Ecto neural progenitor cell (in vitro differentiated cells): ENCODE measurements at regions not wholly inside any gene's neighbourhood (a gene's known extent, or its start where the extent isn't known, plus 50 kb on each side); places are given as distances from the start of the nearest gene placed in this dataset.

Experiments
- DNase-seq: peaks from one replicate; pipeline ENCODE4 v3.0.0-alpha.2; 2018; ENCODE audit warnings: low spot score

GRCh38 chr14:73782623-73783022, 68.4 kb upstream of the PNMA1 start:
- DNase-seq = no peak

DNA sequence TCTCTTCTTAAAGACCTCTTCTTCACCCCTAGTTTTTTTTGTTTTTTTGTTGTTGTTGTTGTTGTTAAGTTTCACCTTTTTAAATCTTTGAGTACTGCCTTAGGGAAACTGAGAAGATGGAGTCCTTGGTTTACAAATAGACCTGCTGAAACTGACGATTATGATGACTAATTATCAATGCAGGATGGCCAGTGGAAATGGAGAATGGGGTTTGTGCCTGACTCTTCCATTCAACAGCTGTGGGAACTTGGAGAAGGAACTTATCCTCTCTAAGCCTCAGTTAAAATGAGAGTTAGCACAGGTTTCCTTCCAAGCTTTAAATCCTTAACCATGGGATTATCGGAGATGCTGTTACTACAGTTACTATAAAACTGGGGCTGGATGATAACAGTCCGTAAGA, 66.7 kb upstream of the PNMA1 start:
- DNase-seq = no peak

GRCh38 chr14:73780391-73780790, 66.2 kb upstream of the PNMA1 start:
- no peak for DNase-seq

DNA sequence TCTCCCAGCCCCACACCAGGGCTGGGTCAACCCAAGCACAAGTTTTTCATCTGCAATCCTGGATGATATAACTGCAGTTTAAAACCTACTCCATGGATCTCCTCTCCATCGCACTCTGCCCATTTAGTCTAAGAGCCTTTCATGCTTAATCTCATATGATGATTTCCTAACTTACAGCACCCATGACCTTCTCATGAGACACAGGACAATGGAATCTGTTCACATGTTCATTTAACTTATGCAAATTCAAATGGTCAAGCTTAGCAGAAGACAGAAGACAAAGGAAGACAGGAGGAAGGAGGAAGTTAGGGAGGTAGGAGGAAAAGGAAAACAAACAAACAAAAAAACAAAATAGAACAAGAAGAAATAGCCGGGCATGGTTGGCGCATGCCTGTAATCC, 64.6 kb upstream of the PNMA1 start:
- no peak for DNase-seq

DNA sequence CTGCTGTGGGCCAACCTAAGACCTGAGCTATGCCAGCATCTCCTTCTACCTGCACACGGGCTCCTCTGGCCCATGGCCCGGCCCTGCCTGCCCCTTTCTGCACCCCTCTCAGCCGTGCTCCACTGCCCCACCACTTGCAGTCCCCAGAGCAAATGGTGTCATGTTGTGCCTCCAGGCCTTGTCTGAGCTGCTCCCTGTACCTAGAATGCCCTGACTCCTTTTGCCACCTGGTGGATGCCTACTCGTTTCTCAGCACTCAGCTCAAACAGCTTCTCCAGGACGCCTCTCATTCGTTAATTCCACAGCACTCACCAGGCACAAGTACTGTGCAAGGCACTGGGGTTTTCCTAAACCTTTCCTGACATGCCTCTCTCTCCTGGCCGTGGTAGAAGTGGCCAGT, 63.2 kb upstream of the PNMA1 start:
- DNase-seq = no peak

DNA sequence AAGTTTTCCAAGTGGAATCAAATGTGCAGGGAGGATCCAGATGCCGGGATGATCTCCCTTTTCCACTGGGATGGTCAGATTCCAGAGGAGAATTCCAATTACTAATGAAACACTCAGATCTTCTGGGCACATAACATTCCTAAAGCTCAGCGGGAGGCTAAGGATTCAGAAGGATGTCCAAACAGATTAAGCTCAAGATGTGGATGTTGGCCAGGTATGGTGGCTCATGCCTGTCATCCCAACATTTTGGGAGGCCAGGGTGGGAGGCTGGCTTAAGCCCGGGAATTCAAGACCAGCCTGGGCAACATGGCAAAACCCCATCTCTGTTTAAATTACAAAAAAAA, 62.0 kb upstream of the PNMA1 start:
- no peak for DNase-seq

DNA sequence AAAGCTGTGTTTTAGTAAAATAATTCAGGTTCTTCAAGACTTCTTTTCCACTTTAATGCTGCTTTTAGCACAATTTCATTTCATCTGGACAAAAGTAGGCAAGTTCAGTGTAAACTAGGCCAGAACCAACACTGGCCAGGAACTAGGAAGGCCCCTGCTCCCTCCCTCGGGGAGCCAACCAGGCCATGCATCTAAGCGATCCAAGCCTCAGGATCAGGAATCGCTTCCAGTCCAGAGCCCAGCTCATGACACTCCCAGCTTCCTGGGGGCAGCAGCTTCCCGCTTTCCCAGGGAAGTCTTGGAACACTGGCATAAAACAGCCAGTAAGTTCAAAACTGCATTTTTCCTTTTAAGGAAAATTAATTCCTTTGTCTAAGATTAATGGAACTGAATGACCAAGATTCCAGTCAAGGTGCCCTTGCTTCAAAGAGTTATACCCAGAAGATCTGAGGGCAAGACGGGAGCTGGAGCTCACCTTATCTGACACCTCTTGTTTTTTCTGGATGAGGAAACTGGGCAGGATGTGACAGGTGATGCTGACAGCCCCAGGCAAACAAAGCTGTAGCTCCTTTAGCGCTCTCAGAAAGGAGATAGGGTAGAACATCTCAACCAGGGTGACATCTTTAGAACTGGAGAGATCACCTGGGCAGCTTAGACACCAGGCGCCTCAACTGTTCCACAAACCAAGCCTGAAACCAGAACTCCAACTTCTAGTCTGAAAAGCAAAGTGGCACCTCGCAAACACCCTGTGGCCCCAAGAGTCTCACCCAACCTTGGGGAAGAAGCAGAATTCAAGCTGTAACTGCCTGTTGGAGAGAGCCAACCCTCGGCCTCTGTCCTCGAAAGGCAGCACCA, 61.4 kb upstream of the PNMA1 start:
- no peak for DNase-seq

- no peak for DNase-seq
Measured at GRCh38 chr14:73774671-73775070, 60.5 kb upstream of the PNMA1 start.

DNA sequence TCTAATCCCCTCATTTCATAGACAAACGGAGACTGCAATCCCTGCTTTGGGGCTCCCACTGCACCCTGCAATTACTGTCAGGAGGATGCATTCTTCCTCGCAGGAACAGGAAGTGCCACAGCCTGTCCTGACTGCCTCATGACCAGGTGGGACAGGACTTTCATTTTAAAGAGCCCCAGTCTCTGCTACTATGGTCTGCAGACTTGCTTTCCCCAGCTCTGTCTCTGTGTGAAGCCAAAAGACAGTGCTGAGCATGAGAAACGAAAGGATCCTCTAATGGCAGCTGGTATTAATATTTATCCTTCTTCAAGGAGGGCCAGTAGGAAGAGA, 60.0 kb upstream of the PNMA1 start:
- DNase-seq = no peak

DNA sequence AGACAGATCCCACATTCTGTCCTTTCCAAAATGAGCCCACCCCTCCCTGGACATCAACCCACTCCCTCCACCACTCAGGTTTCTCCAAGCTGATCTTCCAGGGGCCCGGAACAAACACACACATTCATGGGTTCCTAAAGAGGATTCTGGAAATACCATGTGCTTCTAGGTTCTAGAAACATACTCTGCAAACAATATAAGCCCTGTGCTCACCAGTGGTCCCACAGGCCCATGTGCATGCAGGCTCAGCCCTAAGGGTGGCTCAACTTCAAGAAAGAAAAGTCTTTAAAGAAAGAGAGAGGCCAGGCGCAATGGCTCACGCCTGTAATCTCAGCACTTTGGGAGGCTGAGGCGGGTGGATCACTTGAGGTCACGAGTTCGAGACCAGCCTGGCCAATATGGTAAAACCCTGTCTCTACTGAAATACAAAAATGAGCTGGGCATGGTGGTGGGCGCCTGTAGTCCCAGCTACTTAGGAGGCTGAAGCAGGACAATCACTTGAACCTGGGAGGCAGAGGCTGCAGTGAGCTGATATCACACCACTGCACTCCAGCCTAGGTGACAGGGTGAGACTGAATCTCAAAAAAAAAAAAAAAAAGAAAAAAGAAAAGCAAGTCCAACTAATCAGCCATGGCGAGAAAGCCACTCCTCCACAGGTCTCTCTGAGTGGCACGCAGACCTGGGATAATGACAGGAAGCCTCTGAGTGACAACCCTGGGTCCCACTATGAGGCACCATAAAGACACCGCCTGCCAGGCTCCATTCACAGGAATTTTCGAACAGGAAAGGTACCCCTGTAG, 59.5 kb upstream of the PNMA1 start:
- DNase-seq = no peak

- DNase-seq = no peak
Measured at GRCh38 chr14:73771848-73772638, 57.9 kb upstream of the PNMA1 start.

- DNase-seq = no peak
Measured at GRCh38 chr14:73770977-73771847, 57.0 kb upstream of the PNMA1 start.

- no peak for DNase-seq
Measured at GRCh38 chr14:73768107-73768506, 53.9 kb upstream of the PNMA1 start.

DNA sequence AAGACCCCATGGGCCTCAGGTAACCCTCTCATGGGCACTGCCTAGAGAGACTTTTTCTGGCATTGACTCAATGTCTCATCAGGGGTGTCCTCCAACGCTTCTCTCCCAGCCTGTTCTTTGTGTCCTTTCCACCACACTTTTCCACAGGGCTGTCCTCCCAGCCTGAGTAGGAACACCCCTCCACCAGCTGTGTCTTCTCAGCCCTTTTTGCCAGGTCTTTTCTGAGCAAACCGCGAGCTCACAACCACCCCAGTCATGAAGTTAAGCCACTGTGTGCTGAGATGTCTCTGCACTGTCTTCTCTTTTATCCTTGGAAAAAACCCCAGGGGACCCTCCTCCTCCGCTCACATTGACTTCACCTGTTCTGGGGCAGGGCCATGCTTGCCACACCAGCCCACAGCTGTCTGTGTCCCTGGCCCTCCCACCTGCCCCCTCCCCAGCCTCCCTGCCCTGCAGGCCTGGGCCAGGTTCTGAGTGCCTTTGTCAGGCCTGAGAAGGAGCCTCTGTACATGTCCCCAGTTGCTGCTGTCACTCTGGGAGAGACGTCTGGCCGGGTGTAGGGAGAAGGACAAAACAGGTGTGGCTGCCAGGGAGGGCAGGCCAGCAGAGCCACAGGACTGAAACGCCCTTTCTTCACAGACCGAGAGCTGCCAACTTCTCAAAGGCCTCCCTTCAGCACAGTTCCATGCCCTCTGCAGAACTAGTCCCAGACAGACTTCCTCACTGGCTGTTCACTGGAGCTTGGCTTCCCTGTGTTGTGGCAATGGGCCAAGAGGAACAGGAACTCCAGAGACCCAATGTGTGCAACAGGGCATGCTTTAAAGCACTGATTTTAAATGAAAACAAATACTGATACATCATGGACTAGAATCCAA, 50.5 kb upstream of the PNMA1 start:
- DNase-seq = no peak
